ENCODE measurements at regions not wholly inside any gene's neighbourhood (a gene's known extent, or its start where the extent isn't known, plus 50 kb on each side); places are given as distances from the start of the nearest gene placed in this dataset.

- no peaks in the 10 kb centered on the region for H3K27me3 ChIP-seq (replicated peaks; ENCODE audit: control insufficient read depth, insufficient read depth, low read length)
These were observed 256.9 kb upstream of the LUZP2 start for GRCh38 chr11:24239930-24240329.

GRCh38 chr11:24240496-24241175 is 256.2 kb upstream of the LUZP2 start:
- Histone ChIP-seq H3K27me3 (replicated peaks; ENCODE audit: control insufficient read depth, insufficient read depth, low read length) (no peaks in the 10 kb centered on the region), H3K4me3 (replicated peaks; ENCODE audit: low read depth, low read length) (no peak overlapping the region), H3K36me3 (ENCODE audit: control insufficient read depth, insufficient read depth, low read length) (no peaks in the 10 kb centered on the region)
- no peak for TF ChIP-seq CTCF (IDR thresholded peaks at IDR 0.05; ENCODE audit: insufficient read depth, low read length, poor library complexity, severe bottlenecking)
- DNase-seq (ENCODE audit: extremely low read depth, insufficient read length), result no peak

More at GRCh38 chr11:24239930-24240329, 256.9 kb upstream of the LUZP2 start:
- DNase-seq (ENCODE audit: extremely low read depth, insufficient read length), result no peak
- H3K4me3 ChIP-seq (replicated peaks; ENCODE audit: low read depth, low read length), result no peak overlapping the region
- no peak for TF ChIP-seq CTCF (IDR thresholded peaks at IDR 0.05; ENCODE audit: insufficient read depth, low read length, poor library complexity, severe bottlenecking)
- no peaks in the 10 kb centered on the region for H3K36me3 ChIP-seq (ENCODE audit: control insufficient read depth, insufficient read depth, low read length)

GRCh38 chr11:24246715-24247114 is 250.1 kb upstream of the LUZP2 start:
- no peaks in the 10 kb centered on the region for H3K27me3 ChIP-seq (replicated peaks; ENCODE audit: control insufficient read depth, insufficient read depth, low read length)
- no peak overlapping the region for H3K4me3 ChIP-seq (replicated peaks; ENCODE audit: low read depth, low read length)
- TF ChIP-seq CTCF (IDR thresholded peaks at IDR 0.05; ENCODE audit: insufficient read depth, low read length, poor library complexity, severe bottlenecking), result no peak
- H3K36me3 ChIP-seq (ENCODE audit: control insufficient read depth, insufficient read depth, low read length), result no peaks in the 10 kb centered on the region
- DNase-seq (ENCODE audit: extremely low read depth, insufficient read length), result no peak

- H3K27me3 ChIP-seq (replicated peaks; ENCODE audit: control insufficient read depth, insufficient read depth, low read length), result no peaks in the 10 kb centered on the region
- H3K36me3 ChIP-seq (ENCODE audit: control insufficient read depth, insufficient read depth, low read length), result no peaks in the 10 kb centered on the region
- no peak overlapping the region for H3K4me3 ChIP-seq (replicated peaks; ENCODE audit: low read depth, low read length)
- no peak for TF ChIP-seq CTCF (IDR thresholded peaks at IDR 0.05; ENCODE audit: insufficient read depth, low read length, poor library complexity, severe bottlenecking)
- no peak for DNase-seq (ENCODE audit: extremely low read depth, insufficient read length)
These were observed 249.0 kb upstream of the LUZP2 start for GRCh38 chr11:24247846-24248245.

GRCh38 chr11:24249921-24250320 is 246.9 kb upstream of the LUZP2 start:
- DNase-seq (ENCODE audit: extremely low read depth, insufficient read length), result no peak
- no peaks in the 10 kb centered on the region for H3K27me3 ChIP-seq (replicated peaks; ENCODE audit: control insufficient read depth, insufficient read depth, low read length)
- H3K4me3 ChIP-seq (replicated peaks; ENCODE audit: low read depth, low read length), result no peak overlapping the region
- no peak for TF ChIP-seq CTCF (IDR thresholded peaks at IDR 0.05; ENCODE audit: insufficient read depth, low read length, poor library complexity, severe bottlenecking)
- no peaks in the 10 kb centered on the region for H3K36me3 ChIP-seq (ENCODE audit: control insufficient read depth, insufficient read depth, low read length)

All from GM06990 (cell line).